GM23248 (cell line): ENCODE measurements at regions not wholly inside any gene's neighbourhood (a gene's known extent, or its start where the extent isn't known, plus 50 kb on each side); places are given as distances from the start of the nearest gene placed in this dataset.

Experiments
- EZH2 ChIP-seq: fragments of 200-600 bp; sonication (generic); IDR thresholded peaks from 2 replicates; pipeline ENCODE4 v1.6.1; 2018; ENCODE audit warnings: antibody characterized with exemption, mild to moderate bottlenecking; ENCODE audit not compliant: insufficient read depth, poor library complexity, severe bottlenecking
- EZH2phosphoT487 ChIP-seq: fragments of 200-600 bp; sonication (generic); IDR thresholded peaks from 2 replicates; pipeline ENCODE4 v1.6.1; 2018; ENCODE audit warnings: antibody characterized with exemption, moderate library complexity, mild to moderate bottlenecking, low read depth; ENCODE audit not compliant: insufficient read depth

GRCh38 chr1:234986750-234987414 lies 141.8 kb downstream of the TOMM20 start:
- no peak for TF ChIP-seq EZH2
- no peak for TF ChIP-seq EZH2phosphoT487
